ENCODE measurements at regions not wholly inside any gene's neighbourhood (a gene's known extent, or its start where the extent isn't known, plus 50 kb on each side); places are given as distances from the start of the nearest gene placed in this dataset.
"Not testable (repeated sequence)": the region's sequence is repeated elsewhere in the genome, so short reads cannot be mapped to it uniquely, and the experiment has no call there.

GRCh38 chr7:85274454-85274853 is 87.6 kb upstream of the SEMA3D start:
- TF ChIP-seq POLR2A (IDR thresholded peaks at IDR 0.05; ENCODE audit: low read depth) = no peak
- TF ChIP-seq EP300 (IDR thresholded peaks at IDR 0.05) = no peak
- no peak for TF ChIP-seq POLR2AphosphoS5 (IDR thresholded peaks at IDR 0.05)
- TF ChIP-seq, protein P1, sequence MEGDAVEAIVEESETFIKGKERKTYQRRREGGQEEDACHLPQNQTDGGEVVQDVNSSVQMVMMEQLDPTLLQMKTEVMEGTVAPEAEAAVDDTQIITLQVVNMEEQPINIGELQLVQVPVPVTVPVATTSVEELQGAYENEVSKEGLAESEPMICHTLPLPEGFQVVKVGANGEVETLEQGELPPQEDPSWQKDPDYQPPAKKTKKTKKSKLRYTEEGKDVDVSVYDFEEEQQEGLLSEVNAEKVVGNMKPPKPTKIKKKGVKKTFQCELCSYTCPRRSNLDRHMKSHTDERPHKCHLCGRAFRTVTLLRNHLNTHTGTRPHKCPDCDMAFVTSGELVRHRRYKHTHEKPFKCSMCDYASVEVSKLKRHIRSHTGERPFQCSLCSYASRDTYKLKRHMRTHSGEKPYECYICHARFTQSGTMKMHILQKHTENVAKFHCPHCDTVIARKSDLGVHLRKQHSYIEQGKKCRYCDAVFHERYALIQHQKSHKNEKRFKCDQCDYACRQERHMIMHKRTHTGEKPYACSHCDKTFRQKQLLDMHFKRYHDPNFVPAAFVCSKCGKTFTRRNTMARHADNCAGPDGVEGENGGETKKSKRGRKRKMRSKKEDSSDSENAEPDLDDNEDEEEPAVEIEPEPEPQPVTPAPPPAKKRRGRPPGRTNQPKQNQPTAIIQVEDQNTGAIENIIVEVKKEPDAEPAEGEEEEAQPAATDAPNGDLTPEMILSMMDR (IDR thresholded peaks at IDR 0.05) = no peak
- WGBS = 69% methylated on average over 1 of the region's 1 CpG
- H3K4me3 ChIP-seq = no peak overlapping the region
- intact Hi-C loops (cut with DNase I) = no loop called here
- no peaks in the 10 kb centered on the region for H3K4me1 ChIP-seq
- H3K27ac ChIP-seq (replicated peaks in 1 of 4) = no peak overlapping the region
- DNase-seq (ENCODE audit: extremely low spot score) = no peak
- no peaks in the 10 kb centered on the region for H3K36me3 ChIP-seq
- no peaks in the 10 kb centered on the region for H3K27me3 ChIP-seq
- no peaks in the 10 kb centered on the region for H3K9me3 ChIP-seq

DNA sequence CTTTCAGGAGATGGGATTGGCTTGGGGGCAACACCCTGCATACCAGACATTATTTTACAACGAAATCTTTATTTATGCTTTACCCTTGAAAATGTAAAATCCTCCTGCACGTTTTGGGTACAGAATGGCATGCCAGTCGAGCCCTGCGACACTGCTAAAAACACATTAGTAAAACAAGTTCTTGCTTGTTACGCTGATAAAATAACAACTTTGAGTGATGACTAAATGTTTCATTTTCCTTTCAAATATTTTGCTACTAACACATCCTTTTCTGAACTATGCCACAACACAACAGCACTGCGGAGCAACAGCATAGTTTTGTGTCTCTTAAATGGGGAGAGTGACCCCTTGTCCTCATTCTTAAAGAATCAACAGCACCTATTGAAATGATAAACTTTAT is 76.0 kb upstream of the SEMA3D start:
- intact Hi-C loops (cut with DNase I) = no loop called here

GRCh38 chr7:85261336-85261735 is 74.5 kb upstream of the SEMA3D start:
- Histone ChIP-seq H3K27ac (replicated peaks in 1 of 4) (no peak overlapping the region), H3K4me1 (no peaks in the 10 kb centered on the region), H3K36me3 (no peaks in the 10 kb centered on the region), H3K4me3 (no peak overlapping the region), H3K9me3 (no peaks in the 10 kb centered on the region), H3K27me3 (no peaks in the 10 kb centered on the region)
- no peak for DNase-seq (ENCODE audit: extremely low spot score)
- WGBS = 79% methylated on average over 2 of the region's 2 CpGs
- intact Hi-C loops (cut with DNase I) = no loop called here
- TF ChIP-seq, protein P1 (IDR thresholded peaks at IDR 0.05) = no peak

More for the DNA sequence above, 76.0 kb upstream of the SEMA3D start:
- H3K4me3 ChIP-seq = no peak overlapping the region
- WGBS = 56% methylated on average over 6 of the region's 6 CpGs
- H3K27ac ChIP-seq (replicated peaks in 1 of 4) = no peak overlapping the region
- H3K36me3 ChIP-seq = no peaks in the 10 kb centered on the region
- TF ChIP-seq EP300 (IDR thresholded peaks at IDR 0.05) = no peak
- TF ChIP-seq, protein P1 (IDR thresholded peaks at IDR 0.05) = no peak
- TF ChIP-seq POLR2AphosphoS5 (IDR thresholded peaks at IDR 0.05) = no peak
- no peak for TF ChIP-seq POLR2A (IDR thresholded peaks at IDR 0.05; ENCODE audit: low read depth)
- H3K27me3 ChIP-seq = no peaks in the 10 kb centered on the region
- H3K4me1 ChIP-seq = no peaks in the 10 kb centered on the region
- no peaks in the 10 kb centered on the region for H3K9me3 ChIP-seq
- DNase-seq (ENCODE audit: extremely low spot score) = no peak

GRCh38 chr7:85249787-85250186 is 62.9 kb upstream of the SEMA3D start:
- H3K27ac ChIP-seq (replicated peaks in 1 of 4); H3K4me3 ChIP-seq; H3K4me1 ChIP-seq; H3K36me3 ChIP-seq; DNase-seq (ENCODE audit: extremely low spot score); H3K27me3 ChIP-seq; H3K9me3 ChIP-seq; intact Hi-C loops (cut with DNase I): not testable (repeated sequence)
- WGBS = 93% methylated on average over 19 of the region's 19 CpGs

GRCh38 chr7:85239109-85239508 is 52.3 kb upstream of the SEMA3D start:
- H3K27me3 ChIP-seq = no peaks in the 10 kb centered on the region
- H3K4me1 ChIP-seq = no peaks in the 10 kb centered on the region
- no peaks in the 10 kb centered on the region for H3K36me3 ChIP-seq
- intact Hi-C loops (cut with DNase I) = no loop called here
- no peak for DNase-seq (ENCODE audit: extremely low spot score)
- TF ChIP-seq, protein P1 (IDR thresholded peaks at IDR 0.05) = no peak
- TF ChIP-seq POLR2AphosphoS5 (IDR thresholded peaks at IDR 0.05) = no peak
- TF ChIP-seq EP300 (IDR thresholded peaks at IDR 0.05) = no peak
- no peak for TF ChIP-seq POLR2A (IDR thresholded peaks at IDR 0.05; ENCODE audit: low read depth)
- H3K27ac ChIP-seq (replicated peaks in 1 of 4) = no peak overlapping the region
- 66% methylated on average over 4 of the region's 4 CpGs for WGBS
- H3K4me3 ChIP-seq = no peak overlapping the region
- H3K9me3 ChIP-seq = no peaks in the 10 kb centered on the region

Data from esophagus muscularis mucosa (tissue), 4 donors.